ENCODE measurements at regions not wholly inside any gene's neighbourhood (a gene's known extent, or its start where the extent isn't known, plus 50 kb on each side); places are given as distances from the start of the nearest gene placed in this dataset.

- DNase-seq (ENCODE audit: low read depth) = no peak
These were observed 102.3 kb downstream of the ADRA2C start for GRCh38 chr4:3868211-3869173.

GRCh38 chr4:3869174-3869572 lies 103.0 kb downstream of the ADRA2C start:
- Histone ChIP-seq H3K9me3 (ENCODE audit: insufficient read depth, low read depth, low read length) (no peaks in the 10 kb centered on the region), H3K27ac (ENCODE audit: low read depth, low read length) (no peak overlapping the region), H3K9ac (ENCODE audit: low read length) (no peak overlapping the region), H3K4me2 (ENCODE audit: low read length) (no peak overlapping the region), H4K20me1 (ENCODE audit: insufficient read depth, low read length) (no peaks in the 10 kb centered on the region), H3K36me3 (ENCODE audit: insufficient read depth, low read length) (no peaks in the 10 kb centered on the region), H3K79me2 (ENCODE audit: insufficient read depth, low read length) (no peaks in the 10 kb centered on the region), H3K4me1 (ENCODE audit: insufficient read depth, low read length) (no peaks in the 10 kb centered on the region), H2AFZ (ENCODE audit: low read depth, low read length) (no peak overlapping the region), H3K4me3 (ENCODE audit: insufficient read depth, low read depth, low read length) (no peak overlapping the region), H3K27me3 (ENCODE audit: insufficient read depth, low read length) (peaks cover 18% of the 10 kb centered on the region)
- Mint-ChIP-seq H3K4me1 (ENCODE audit: low read depth, unreplicated experiment) (no peaks in the 10 kb centered on the region), H3K27ac (ENCODE audit: unreplicated experiment) (no peak overlapping the region), H3K4me3 (ENCODE audit: unreplicated experiment) (no peak overlapping the region), H3K9me3 (ENCODE audit: unreplicated experiment) (peaks cover 7% of the 10 kb centered on the region), H3K36me3 (ENCODE audit: low read depth, unreplicated experiment) (peaks cover 2% of the 10 kb centered on the region), H3K27me3 (ENCODE audit: low read depth, unreplicated experiment) (peaks cover 57% of the 10 kb centered on the region)
- no peak for FAIRE-seq
- TF ChIP-seq CTCF (IDR thresholded peaks at IDR 0.05; ENCODE audit: insufficient read depth, low read depth, low read length) = no peak
- TF ChIP-seq EZH2 (IDR thresholded peaks at IDR 0.05; ENCODE audit: insufficient read depth, low read length) = no peak
- no peak for DNase-seq (ENCODE audit: low read depth)

More at GRCh38 chr4:3868211-3869173, 102.3 kb downstream of the ADRA2C start:
- no peak overlapping the region for H3K27ac Mint-ChIP-seq (ENCODE audit: unreplicated experiment)
- Histone ChIP-seq H3K4me2 (ENCODE audit: low read length) (no peak overlapping the region), H2AFZ (ENCODE audit: low read depth, low read length) (no peak overlapping the region), H4K20me1 (ENCODE audit: insufficient read depth, low read length) (no peaks in the 10 kb centered on the region), H3K4me1 (ENCODE audit: insufficient read depth, low read length) (no peaks in the 10 kb centered on the region), H3K27me3 (ENCODE audit: insufficient read depth, low read length) (peaks cover 16% of the 10 kb centered on the region), H3K9me3 (ENCODE audit: insufficient read depth, low read depth, low read length) (no peaks in the 10 kb centered on the region), H3K9ac (ENCODE audit: low read length) (no peak overlapping the region), H3K36me3 (ENCODE audit: insufficient read depth, low read length) (no peaks in the 10 kb centered on the region), H3K79me2 (ENCODE audit: insufficient read depth, low read length) (no peaks in the 10 kb centered on the region), H3K4me3 (ENCODE audit: insufficient read depth, low read depth, low read length) (no peak overlapping the region), H3K27ac (ENCODE audit: low read depth, low read length) (no peak overlapping the region)
- H3K9me3 Mint-ChIP-seq (ENCODE audit: unreplicated experiment) = peaks cover 7% of the 10 kb centered on the region
- no peaks in the 10 kb centered on the region for H3K4me1 Mint-ChIP-seq (ENCODE audit: low read depth, unreplicated experiment)
- H3K36me3 Mint-ChIP-seq (ENCODE audit: low read depth, unreplicated experiment) = peaks cover 2% of the 10 kb centered on the region
- TF ChIP-seq EZH2 (IDR thresholded peaks at IDR 0.05; ENCODE audit: insufficient read depth, low read length) (no peak), CTCF (IDR thresholded peaks at IDR 0.05; ENCODE audit: insufficient read depth, low read depth, low read length) (no peak)
- no peak for FAIRE-seq
- H3K4me3 Mint-ChIP-seq (ENCODE audit: unreplicated experiment) = no peak overlapping the region
- peaks cover 56% of the 10 kb centered on the region for H3K27me3 Mint-ChIP-seq (ENCODE audit: low read depth, unreplicated experiment)
